Breast epithelium (tissue), 3 donors: ENCODE measurements at regions not wholly inside any gene's neighbourhood (a gene's known extent, or its start where the extent isn't known, plus 50 kb on each side); places are given as distances from the start of the nearest gene placed in this dataset.

Source experiments
- CTCF ChIP-seq, 3 donors: fragments of 450-650 bp; IDR thresholded peaks; one replicate each; pipeline ENCODE4 v1.5.1; 2016 to 2017; ENCODE audit warnings: antibody characterized with exemption in 3 of 3, mild to moderate bottlenecking in 3 of 3, moderate library complexity in 3 of 3
- POLR2A ChIP-seq: fragments of 450-650 bp; IDR thresholded peaks from one replicate; pipeline ENCODE4 v1.6.1; 2016; ENCODE audit warnings: antibody characterized with exemption, mild to moderate bottlenecking, moderate library complexity

- TF ChIP-seq CTCF (IDR thresholded peaks at IDR 0.05) = no peak
- TF ChIP-seq POLR2A = no peak
Measured at GRCh38 chr10:31749981-31750840, 178.4 kb downstream of the ARHGAP12 start.
